ENCODE measurements at regions not wholly inside any gene's neighbourhood (a gene's known extent, or its start where the extent isn't known, plus 50 kb on each side); places are given as distances from the start of the nearest gene placed in this dataset.
"Not testable (repeated sequence)": the region's sequence is repeated elsewhere in the genome, so short reads cannot be mapped to it uniquely, and the experiment has no call there.

GRCh38 chr12:60693019-60693626 lies 1097.3 kb downstream of the SLC16A7 start:
- DNase-seq (ENCODE audit: low read depth in 2 of 2): no peak

DNA sequence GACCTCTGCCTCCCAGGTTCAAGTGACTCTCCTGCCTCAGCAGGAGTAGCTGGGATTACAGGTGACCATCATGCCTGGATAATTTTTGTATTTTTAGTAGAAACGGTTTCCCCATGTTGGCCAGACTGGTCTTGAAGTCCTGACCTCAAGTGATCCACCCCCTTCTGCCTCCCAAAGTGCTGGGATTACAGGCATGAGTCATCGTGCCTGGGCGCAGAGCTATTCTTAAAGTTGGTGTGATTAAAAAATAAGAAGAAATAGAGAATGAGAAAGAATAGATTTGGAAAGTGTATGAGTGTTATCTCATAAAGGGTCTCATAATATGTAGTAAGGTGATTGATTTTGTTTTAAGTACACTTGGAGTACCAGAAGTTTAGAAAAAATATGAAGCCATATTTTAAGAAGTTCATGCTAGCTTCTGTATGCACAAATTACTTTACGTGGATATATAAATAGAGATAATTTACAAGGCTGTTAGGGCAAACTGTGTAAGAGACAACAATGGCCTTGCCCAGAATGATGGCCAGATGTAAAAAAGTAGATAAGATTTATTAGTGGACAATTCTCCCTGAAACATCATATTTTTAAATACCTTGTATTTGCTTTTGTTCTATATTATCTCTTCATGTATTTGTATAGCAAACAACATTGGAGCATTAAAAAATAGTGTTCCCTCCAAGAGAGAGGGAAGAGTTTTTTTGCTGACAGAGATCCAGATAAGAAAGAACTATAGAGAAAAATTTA lies 1108.5 kb downstream of the SLC16A7 start:
- DNase-seq (ENCODE audit: low read depth in 2 of 2): no peak

- no peak for DNase-seq (ENCODE audit: low read depth in 2 of 2)
Observed at GRCh38 chr12:60710246-60710645, 1114.4 kb downstream of the SLC16A7 start.

GRCh38 chr12:60714141-60714900 lies 1118.5 kb downstream of the SLC16A7 start:
- DNase-seq (ENCODE audit: low read depth in 2 of 2): no peak

DNA sequence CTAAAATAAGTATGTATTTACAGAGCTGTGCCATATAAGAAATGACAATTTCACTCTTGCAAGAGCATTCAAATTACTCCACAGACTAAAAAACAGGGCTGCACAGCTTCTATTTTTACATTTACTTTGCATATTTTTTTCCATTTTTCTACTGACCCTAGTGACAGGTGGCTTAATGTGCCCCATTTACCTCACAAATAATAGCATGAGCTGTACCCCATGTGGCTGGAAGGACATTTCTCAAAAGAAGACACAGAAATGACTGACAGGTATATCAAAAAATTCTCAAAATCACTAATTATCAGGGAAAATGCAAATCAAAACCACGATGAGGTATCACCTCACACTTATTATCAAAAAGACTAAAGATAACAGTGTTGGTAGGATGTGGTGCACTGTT lies 1128.6 kb downstream of the SLC16A7 start:
- no peak for DNase-seq (ENCODE audit: low read depth in 2 of 2)

DNA sequence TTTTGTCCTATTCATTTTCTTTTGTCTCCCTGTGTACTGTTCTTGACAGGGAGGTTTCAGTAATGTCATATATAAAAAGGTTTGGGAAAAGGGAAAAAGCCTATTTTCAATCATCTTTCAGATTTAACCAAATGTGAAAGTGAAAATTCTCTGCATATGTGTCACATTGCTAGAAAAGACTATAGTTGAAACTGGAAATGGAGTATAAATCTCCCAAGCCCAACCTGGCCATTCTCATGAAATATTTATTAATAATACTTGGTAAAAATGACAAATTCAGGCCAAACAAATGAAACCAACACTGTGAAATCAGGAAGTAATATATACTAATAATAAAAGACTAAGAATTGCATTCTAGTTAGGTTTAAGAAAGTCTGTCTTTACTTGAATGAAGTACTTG lies 1129.2 kb downstream of the SLC16A7 start:
- no peak for DNase-seq (ENCODE audit: low read depth in 2 of 2)

- no peak for DNase-seq (ENCODE audit: low read depth in 2 of 2)
Observed at GRCh38 chr12:60752589-60752988, 1156.8 kb downstream of the SLC16A7 start.

DNA sequence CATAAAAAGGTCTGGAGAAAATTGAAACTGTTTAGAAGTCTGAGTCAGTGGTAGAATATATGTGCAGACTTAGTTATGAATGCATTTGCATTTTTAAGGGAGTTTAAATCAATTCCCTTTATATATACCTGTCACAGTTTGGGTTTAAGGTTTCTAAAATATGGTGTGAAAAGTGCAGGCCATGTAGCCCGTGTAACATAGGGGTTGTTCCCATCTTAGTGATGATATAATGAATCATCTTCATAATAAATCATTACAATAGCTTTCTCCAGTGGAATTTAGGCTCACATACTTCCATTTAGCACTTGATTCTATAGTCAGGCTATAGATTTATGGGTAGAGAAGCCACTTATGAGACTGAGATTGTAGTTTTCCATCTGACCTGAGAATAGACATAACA lies 1162.4 kb downstream of the SLC16A7 start:
- DNase-seq (ENCODE audit: low read depth in 2 of 2): no peak

DNA sequence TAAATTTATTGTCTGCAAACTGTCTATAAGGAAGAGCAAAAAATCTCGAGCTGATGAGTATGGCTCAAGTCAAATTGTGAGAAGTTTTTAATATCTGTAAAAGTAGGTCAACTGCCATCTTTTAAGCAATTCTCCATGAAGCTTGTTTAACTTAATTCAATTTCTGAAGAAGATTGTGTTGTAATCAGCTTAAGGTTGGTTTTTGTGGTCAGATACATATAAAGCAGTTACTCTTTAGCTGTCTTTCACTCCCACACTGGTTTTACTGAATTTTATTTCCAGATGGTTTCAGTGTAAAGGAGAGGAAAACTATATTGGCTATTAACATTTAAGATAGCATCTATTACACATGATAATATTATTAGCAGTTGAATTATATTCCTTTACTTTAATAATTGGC lies 1165.1 kb downstream of the SLC16A7 start:
- no peak for DNase-seq (ENCODE audit: low read depth in 2 of 2)

DNA sequence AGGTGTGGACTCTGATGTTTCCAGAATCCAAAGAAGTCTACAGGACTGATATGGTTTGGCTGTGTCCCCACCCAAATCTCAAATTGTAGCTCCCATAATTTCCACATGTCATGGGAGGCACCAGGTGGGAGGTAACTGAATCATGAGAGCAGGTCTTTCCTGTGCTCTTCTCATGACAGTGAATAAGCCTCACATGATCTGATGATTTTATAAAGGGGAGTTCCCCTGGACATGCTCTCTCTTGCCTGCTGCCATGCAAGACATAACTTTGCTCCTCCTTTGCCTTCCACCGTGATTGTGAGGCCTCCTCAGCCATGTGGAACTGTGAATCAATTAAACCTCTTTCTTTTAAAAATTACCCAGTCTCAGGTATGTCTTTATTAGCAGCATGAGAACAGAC lies 1205.3 kb downstream of the SLC16A7 start:
- not testable (repeated sequence) for DNase-seq (ENCODE audit: low read depth in 2 of 2)

DNA sequence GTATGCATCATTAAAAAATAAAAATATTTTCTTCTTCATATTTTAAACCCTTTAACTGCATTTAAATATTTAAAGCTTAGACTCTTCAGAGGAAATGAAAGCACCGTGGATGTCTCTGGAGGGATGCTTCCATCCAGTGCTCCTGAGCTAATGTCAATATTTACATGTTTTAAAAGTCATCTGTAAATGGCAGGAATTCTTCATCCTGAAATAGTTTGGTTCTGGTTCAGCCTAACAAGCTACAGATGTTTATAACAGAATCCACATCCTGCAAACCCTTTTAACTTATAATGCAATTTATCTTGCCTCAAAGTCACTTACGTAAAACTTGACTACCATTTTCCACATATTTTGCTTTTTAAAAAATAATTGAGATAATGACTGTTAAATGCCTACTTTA lies 1207.3 kb downstream of the SLC16A7 start:
- no peak for DNase-seq (ENCODE audit: low read depth in 2 of 2)

- DNase-seq (ENCODE audit: low read depth in 2 of 2): no peak
Observed at GRCh38 chr12:60805364-60805763, 1209.5 kb downstream of the SLC16A7 start.

- DNase-seq (ENCODE audit: low read depth in 2 of 2): no peak
Observed at GRCh38 chr12:60819794-60820193, 1224.0 kb downstream of the SLC16A7 start.

GRCh38 chr12:60822580-60822979 lies 1226.8 kb downstream of the SLC16A7 start:
- DNase-seq (ENCODE audit: low read depth in 2 of 2): no peak

DNA sequence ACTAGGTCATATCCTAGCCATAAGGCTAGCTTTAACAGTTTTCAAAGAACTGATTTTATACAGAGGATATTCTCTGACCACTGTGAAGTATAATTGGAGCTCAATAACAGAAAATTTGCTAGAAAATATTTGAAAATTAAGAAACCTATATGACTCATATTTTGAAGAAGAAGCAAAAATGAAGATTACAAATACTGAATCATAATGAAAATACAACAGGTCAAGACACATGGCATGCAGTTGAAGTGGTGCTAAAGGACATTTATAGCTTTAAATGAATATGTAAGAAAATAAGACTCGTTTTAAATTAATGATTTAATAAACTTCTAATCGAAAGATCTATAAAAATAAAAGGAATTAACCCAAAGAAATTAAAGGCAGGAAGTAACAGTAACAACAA lies 1234.6 kb downstream of the SLC16A7 start:
- no peak for DNase-seq (ENCODE audit: low read depth in 2 of 2)

GRCh38 chr12:60832290-60832689 lies 1236.5 kb downstream of the SLC16A7 start:
- DNase-seq (ENCODE audit: low read depth in 2 of 2): no peak

- DNase-seq (ENCODE audit: low read depth in 2 of 2): no peak
Observed at GRCh38 chr12:60834372-60834771, 1238.5 kb downstream of the SLC16A7 start.

DNA sequence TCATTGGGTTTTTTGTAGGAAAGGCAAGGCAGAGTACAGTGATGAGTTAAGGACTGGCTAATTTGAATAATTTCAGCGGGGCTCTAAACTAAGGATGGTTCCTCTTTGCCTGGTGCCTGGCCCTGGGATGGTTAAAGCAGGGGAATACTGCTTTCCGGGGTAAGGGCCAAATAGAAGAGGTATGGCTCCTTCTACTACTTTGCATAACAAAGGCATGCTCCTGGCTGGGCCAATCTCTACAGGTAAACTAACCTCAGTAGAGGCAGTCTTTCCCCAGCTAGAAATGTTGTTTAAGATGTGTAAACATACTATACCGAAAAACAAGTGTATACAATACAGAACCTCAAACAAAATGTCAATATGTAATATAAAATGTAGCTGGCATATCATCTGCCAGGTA lies 1239.0 kb downstream of the SLC16A7 start:
- DNase-seq (ENCODE audit: low read depth in 2 of 2): no peak

DNA sequence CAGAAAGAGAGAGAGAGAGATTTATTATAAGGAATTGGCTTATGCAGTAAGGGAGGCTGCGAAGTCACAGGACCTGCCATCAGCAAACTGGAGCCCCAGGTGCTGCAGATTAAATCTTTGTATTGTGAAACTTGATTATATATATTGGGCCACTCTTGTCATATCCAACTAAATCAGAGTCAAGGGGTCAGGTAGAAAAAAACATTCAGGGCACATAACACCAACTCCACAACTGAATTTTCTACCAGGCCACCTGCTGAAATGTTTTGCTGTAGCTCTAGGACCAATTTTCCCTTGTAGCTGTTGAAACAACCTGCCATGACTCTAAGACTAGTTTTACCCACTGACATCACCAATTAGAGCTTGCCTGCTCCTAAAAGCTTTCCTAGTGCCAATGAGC lies 1240.8 kb downstream of the SLC16A7 start:
- DNase-seq (ENCODE audit: low read depth in 2 of 2): no peak

DNA sequence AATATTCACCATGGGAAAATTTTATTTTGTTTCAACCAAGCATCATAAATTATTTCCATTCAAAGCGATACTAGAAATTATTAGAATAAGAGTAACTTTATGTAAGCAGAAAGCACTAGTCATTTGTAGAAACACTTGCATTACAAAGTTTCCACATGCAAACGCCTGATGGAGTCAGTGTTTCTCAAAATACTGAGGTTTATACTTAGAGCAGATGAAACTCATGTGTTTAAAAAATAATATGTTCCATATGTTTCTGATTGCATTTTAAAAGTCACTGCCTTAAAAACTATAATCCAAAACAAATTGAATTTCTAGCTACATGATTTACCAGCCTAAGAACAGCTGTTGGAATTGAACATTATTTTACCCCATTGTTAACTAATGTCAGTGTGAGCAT lies 1246.4 kb downstream of the SLC16A7 start:
- no peak for DNase-seq (ENCODE audit: low read depth in 2 of 2)

DNA sequence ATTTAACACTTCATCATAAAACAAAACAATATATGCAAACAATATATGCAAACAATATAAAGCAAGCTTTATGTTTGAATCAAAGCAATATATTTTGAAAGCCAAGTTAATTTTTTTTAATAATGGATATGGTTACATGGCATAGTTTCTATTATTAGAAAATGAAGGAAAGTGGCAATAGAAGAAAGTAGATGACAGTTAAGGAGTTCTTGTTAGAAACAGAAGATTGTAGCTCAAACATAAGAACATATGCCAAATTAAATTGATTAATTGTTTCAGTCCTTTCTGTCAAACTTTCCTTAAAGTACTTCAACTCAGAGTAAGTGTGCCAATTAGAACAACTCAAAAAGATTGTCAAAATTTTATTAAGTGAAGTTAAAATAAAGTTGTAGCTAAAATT lies 1248.3 kb downstream of the SLC16A7 start:
- DNase-seq (ENCODE audit: low read depth in 2 of 2): no peak

DNA sequence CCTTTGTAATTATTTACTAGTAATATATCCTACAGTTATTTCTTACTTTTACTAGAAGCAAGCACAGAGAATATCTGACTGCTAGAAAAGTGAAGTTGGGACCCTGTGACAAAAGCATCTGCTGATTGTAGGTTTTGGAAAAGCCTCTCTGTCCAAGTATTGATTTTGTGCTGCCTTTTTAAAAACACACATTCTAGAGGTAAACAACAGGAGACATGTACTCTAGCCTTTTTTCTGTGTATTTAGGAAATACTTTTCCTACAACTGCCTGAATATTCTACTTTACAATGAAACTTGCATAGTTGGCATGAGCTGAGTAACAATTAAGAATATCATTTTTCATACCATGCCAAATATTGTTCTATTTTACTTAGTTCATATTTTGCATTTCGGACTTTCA lies 1249.0 kb downstream of the SLC16A7 start:
- no peak for DNase-seq (ENCODE audit: low read depth in 2 of 2)

GRCh38 chr12:60845696-60846095 lies 1249.9 kb downstream of the SLC16A7 start:
- no peak for DNase-seq (ENCODE audit: low read depth in 2 of 2)

All from lung microvascular endothelial cell (primary cell).